NCI-H1694 (cell line): ENCODE measurements at regions not wholly inside any gene's neighbourhood (a gene's known extent, or its start where the extent isn't known, plus 50 kb on each side); places are given as distances from the start of the nearest gene placed in this dataset.
A peak's percentile ranks its signal among the peaks of the same experiment; 100 is the strongest.
"Not testable (repeated sequence)": the region's sequence is repeated elsewhere in the genome, so short reads cannot be mapped to it uniquely, and the experiment has no call there.

Experiments used
- DNase-seq: peaks from one replicate; lab custom pipeline; 2025; lab: John Stamatoyannopoulos, UW

- DNase-seq = no peak
Observed at GRCh38 chr19:5257155-5258045, 83.2 kb downstream of the PTPRS start.

DNA sequence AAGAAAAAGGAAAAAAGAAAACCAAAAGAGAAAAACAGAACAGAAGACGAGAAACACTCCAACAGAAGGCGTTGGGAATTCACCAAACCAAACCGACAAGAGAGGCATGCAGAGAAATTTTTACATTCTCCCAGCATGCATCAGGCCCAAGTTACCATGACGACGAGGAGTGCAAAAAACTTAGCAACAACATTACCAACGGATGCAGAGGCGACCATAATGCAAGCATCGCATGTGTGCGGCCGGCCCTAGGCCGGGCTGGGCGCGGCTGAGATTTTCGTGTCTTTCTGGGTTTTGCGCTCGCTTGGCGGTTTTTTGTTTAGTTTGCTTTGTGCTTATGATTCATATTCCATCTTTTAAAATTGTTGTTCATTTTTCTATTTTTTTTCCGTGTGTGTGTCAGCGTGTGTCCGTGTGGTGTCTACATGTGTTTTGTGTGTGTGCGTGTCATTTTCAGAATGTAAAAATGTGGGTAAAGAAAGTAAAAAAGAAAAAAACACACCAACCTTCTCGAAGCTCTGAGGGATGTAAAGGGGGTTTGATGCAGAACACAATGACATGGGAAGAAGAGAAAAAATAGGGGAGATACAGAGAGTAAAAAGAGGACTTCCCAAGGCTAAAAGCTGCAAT is 84.9 kb downstream of the PTPRS start:
- no peak for DNase-seq

DNA sequence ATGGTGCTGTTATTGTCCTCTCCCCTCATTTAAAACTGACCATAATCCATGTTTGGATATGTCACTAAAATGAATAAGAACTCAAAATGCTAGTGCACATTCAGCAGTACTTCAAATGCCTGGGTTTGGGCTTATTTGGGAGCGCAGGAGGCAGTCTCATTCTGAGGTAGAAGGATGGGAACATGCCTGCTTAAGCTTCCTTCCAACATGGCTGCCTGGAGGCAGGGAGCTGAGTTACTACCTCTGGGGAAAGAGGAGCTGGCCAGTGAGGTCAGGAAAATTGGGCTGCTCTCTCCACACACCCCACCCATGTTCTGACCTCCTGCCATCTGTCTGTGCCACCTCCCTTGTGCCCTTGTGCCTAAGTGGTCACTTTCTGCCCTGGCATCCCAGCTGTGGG is 85.7 kb downstream of the PTPRS start:
- no peak for DNase-seq

GRCh38 chr19:5254543-5254942 is 86.1 kb downstream of the PTPRS start:
- no peak for DNase-seq

DNA sequence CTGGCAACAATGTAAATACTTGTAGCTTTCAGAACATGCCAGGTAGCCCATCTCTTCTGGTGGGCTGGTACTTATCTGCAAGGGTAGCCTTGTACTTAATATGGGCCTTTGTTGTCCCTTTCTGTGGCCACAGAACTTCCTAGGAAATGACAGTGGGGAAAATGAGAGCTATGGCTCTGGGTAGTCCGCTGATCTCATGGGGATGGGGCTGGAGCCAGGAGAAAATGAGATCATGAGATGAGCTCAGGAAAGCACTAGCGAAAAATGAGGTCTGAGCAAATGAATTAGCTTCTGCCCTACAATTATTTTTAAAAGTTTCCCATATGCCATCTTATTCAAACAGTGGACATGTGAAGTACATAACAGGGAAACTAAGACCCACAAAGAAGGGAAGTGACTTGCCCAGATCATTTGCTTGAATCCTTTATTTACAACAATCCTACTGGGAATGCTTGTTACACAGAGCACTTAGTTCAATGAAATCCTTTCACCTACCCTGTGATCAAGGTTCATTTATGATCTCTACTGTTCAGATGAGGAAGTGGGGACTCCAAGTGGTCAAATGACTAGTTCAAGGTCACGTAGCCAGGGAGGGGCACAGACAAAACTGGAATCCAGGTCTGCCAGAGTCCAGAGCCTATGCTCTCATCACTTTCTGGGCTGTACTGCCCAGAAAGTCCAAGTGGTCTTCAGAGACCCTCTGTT is 87.1 kb downstream of the PTPRS start:
- DNase-seq = no peak

- no peak for DNase-seq
Observed at GRCh38 chr19:5251096-5252065, 89.2 kb downstream of the PTPRS start.

DNA sequence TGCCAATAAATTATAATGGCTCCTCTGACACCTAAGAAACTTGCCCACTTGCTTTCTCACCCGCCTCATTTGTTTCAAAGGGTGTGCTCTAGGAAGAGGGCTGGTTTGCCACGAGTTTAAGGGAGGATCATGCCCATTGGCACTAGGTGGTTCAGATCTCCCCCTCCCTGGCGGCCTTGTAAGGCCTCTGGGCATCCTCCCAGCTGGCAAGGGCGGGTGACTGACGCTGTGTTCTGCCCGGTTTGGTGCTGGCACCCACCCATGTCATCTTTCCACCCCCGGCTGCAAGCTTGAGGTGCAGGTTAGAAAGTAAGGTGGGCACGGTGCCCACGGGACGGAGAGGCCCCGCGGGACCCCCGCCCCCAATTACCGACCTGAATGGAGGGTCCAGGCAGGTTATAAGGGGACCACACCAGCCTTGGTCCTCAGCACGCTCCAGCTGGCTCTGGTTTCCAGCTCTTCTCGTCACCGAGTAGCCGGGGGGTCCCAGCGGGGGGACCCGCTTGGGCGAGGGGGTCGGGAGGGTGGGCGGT is 90.4 kb downstream of the PTPRS start:
- peak; percentile 23 for DNase-seq

- DNase-seq = no peak
Observed at GRCh38 chr19:5249526-5249925, 91.1 kb downstream of the PTPRS start.

GRCh38 chr19:5247957-5248705 is 92.5 kb downstream of the PTPRS start:
- DNase-seq = no peak

- no peak for DNase-seq
Observed at GRCh38 chr19:5246554-5247155, 94.0 kb downstream of the PTPRS start.

- DNase-seq = no peak
Observed at GRCh38 chr19:5245631-5246553, 94.7 kb downstream of the PTPRS start.

DNA sequence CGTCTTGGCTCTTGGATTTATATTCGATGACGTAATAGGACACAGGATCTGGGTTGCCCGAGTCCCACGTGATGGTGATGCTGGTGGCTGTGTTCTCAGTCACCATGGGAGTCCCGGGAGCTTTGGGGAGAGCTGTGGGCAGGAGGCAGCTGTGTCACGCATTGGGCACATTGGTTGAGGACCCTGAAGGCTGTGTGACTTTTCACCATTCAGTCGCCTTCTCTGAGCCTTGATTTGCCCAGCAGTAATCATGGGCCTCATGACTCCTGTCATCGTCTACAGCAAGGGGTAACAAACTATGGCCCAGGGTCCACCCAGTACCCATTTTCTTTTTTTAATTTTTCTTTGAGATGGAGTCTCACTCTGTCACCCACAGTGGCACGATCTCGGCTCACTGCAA is 96.3 kb downstream of the PTPRS start:
- DNase-seq = no peak

GRCh38 chr19:5243878-5244277 is 96.7 kb downstream of the PTPRS start:
- DNase-seq = no peak

DNA sequence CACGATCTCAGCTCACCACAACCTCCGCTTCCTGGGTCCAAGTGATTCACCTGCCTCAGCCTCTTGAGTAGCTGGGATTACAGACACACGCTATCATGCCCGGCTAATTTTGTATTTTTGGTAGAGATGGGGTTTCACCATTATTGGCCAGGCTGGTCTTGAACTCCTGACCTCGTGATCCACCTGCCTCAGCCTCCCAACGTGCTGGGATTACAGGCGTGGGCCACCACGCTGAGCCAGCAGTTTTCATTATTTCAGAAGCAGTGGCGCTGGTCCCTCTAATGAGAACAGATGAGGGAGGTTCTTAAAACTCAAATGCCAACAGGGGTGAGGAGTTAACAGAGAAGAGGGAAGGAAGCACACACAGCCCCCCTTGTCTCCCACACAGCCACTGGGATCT is 98.7 kb downstream of the PTPRS start:
- not testable (repeated sequence) for DNase-seq

- no peak for DNase-seq
Observed at GRCh38 chr19:5240011-5240410, 100.6 kb downstream of the PTPRS start.

DNA sequence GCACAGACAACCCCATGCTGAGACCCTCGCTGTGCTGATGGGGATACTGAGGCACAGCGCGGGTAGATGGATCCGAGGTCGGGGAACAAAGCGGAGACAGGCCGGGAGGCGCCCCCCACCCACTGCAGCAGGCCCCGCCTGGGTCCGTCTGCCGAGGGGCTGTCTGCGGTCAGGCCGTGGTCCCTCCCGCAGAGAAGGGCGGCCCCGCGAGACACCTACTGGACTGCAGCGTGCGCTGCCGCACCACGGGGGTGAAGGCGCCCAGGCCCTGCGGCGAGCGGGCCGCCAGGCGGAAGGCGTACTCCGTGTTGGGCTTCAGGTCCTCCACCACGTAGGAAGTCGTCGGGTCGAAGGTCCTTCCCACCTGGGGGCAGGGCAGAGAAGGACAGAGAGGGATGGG is 101.9 kb downstream of the PTPRS start:
- DNase-seq = no peak

DNA sequence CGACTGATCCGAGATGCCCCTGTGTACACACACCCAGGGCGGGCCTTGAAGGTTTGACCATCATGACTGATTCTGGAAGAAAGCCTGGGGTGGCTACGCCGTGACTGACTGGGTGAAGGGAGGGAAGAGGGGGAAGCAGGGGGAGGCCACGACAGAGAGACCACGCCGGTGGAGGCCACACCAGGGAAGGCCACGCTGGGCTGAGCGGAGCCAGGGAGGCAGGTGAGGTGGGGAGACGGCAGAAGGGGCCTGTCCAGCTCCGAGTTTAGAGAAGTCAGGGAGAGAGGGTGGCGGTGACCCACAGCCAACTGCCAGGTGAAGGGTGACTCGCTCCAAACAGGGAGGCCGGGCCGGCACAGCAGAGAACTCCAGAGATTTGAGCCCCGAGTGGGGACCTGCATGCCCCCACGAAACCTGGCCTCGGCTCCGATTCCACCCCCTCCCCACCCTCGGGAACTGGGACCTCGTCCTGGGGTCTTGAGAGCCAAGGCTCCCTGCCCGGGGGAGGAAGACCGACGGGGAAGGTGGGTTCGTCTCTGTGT is 102.6 kb downstream of the PTPRS start:
- no peak for DNase-seq

- DNase-seq = no peak
Observed at GRCh38 chr19:5237190-5237780, 103.3 kb downstream of the PTPRS start.
